Smooth muscle cell (in vitro differentiated cells): ENCODE measurements at regions not wholly inside any gene's neighbourhood (a gene's known extent, or its start where the extent isn't known, plus 50 kb on each side); places are given as distances from the start of the nearest gene placed in this dataset.

ENCODE experiments used
- DNase-seq: peaks from one replicate; lab custom pipeline; 2025; ENCODE audit not compliant: unreplicated experiment; lab: John Stamatoyannopoulos, UW
- H2AFZ ChIP-seq: fragments of 200-600 bp; sonication (generic); 2 replicates; pipeline ENCODE4 v1.6.0; 2016; ENCODE audit warnings: antibody characterized with exemption, low read depth, mild to moderate bottlenecking
- H3F3A ChIP-seq: fragments of 200-600 bp; sonication (generic); 2 replicates; pipeline ENCODE4 v1.6.0; 2017; ENCODE audit warnings: antibody characterized with exemption, low read depth
- H3K27ac ChIP-seq: fragments of 200-600 bp; sonication (generic); 2 replicates; pipeline ENCODE4 v1.5.1; 2016; ENCODE audit warnings: low read depth, mild to moderate bottlenecking
- H3K27me3 ChIP-seq: fragments of 200-600 bp; sonication (generic); 2 replicates; pipeline ENCODE4 v1.6.1; 2016; ENCODE audit warnings: low read depth, mild to moderate bottlenecking
- H3K36me3 ChIP-seq: fragments of 200-600 bp; sonication (generic); 2 replicates; pipeline ENCODE4 v1.5.1; 2016; ENCODE audit warnings: low read depth
- H3K4me1 ChIP-seq: fragments of 200-600 bp; sonication (generic); 2 replicates; pipeline ENCODE4 v1.5.1; 2016; ENCODE audit warnings: low read depth
- H3K4me2 ChIP-seq: fragments of 200-600 bp; sonication (generic); 2 replicates; pipeline ENCODE4 v1.6.0; 2016; ENCODE audit warnings: mild to moderate bottlenecking
- H3K4me3 ChIP-seq: fragments of 200-600 bp; sonication (generic); 2 replicates; pipeline ENCODE4 v1.5.1; 2016; ENCODE audit warnings: mild to moderate bottlenecking
- H3K79me2 ChIP-seq: fragments of 200-600 bp; sonication (generic); 2 replicates; pipeline ENCODE4 v1.6.0; 2016; ENCODE audit warnings: low read depth, mild to moderate bottlenecking
- H3K9ac ChIP-seq: fragments of 200-600 bp; sonication (generic); 2 replicates; pipeline ENCODE4 v1.6.0; 2016; ENCODE audit warnings: low read depth
- H3K9me3 ChIP-seq: fragments of 200-600 bp; sonication (generic); replicated peaks from 2 replicates; pipeline ENCODE4 v1.5.1; 2016; ENCODE audit warnings: low read depth
- H4K20me1 ChIP-seq: fragments of 200-600 bp; sonication (generic); 2 replicates; pipeline ENCODE4 v1.6.0; 2016; ENCODE audit warnings: low read depth
- CTCF ChIP-seq: fragments of 200-600 bp; sonication (generic); IDR thresholded peaks from 2 replicates; pipeline ENCODE4 v1.5.1; 2017; ENCODE audit warnings: borderline replicate concordance, mild to moderate bottlenecking, antibody characterized with exemption; ENCODE audit not compliant: insufficient read depth, poor library complexity, severe bottlenecking
- WGBS: methylation state at CpG from one replicate; pipeline ENCODE4 v1.1.7; 2016; ENCODE audit warnings: low lambda C conversion rate; 5-methylcytosine and 5-hydroxymethylcytosine counted together

DNA sequence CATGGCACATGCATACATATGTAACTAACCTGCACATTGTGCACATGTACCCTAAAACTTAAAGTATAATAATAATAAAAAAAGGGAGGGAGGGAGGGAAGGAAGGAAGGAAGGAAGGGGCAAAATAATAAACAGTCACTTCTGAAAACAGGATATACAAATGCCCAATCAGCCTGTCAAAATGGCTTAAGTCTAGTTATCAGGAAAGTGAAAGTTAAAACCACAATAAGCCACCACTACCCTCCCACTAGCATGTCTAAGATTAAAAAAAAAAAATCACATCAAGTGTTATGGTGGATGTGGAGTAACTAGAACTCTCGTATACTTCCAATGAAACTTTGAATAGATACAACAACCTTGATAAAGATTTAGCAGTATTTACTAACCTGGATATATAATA is 145.6 kb upstream of the GMNC start:
- DNase-seq = no peak
- Histone ChIP-seq H3F3A (no peaks in the 10 kb centered on the region), H4K20me1 (no peaks in the 10 kb centered on the region), H3K36me3 (no peaks in the 10 kb centered on the region), H2AFZ (no peak overlapping the region), H3K9me3 (no peaks in the 10 kb centered on the region), H3K4me1 (peaks cover 7% of the 10 kb centered on the region), H3K79me2 (no peaks in the 10 kb centered on the region), H3K4me3 (no peak overlapping the region), H3K9ac (no peak overlapping the region), H3K27me3 (no peaks in the 10 kb centered on the region), H3K27ac (no peak overlapping the region), H3K4me2 (no peak overlapping the region)
- WGBS = 86% methylated on average over 1 of the region's 1 CpG
- no peak for TF ChIP-seq CTCF

GRCh38 chr3:191005790-191006189 is 143.3 kb upstream of the GMNC start:
- no peak overlapping the region for H3K27ac ChIP-seq
- TF ChIP-seq CTCF = no peak
- H3K4me3 ChIP-seq = no peak overlapping the region
- H4K20me1 ChIP-seq = no peaks in the 10 kb centered on the region
- H2AFZ ChIP-seq = no peak overlapping the region
- H3K36me3 ChIP-seq = no peaks in the 10 kb centered on the region
- H3K4me2 ChIP-seq = no peak overlapping the region
- H3K79me2 ChIP-seq = no peaks in the 10 kb centered on the region
- H3K9ac ChIP-seq = no peak overlapping the region
- peaks cover 7% of the 10 kb centered on the region for H3K4me1 ChIP-seq
- no peak for DNase-seq
- H3F3A ChIP-seq = no peaks in the 10 kb centered on the region
- no peaks in the 10 kb centered on the region for H3K27me3 ChIP-seq
- 80% methylated on average over 3 of the region's 3 CpGs for WGBS
- no peaks in the 10 kb centered on the region for H3K9me3 ChIP-seq

DNA sequence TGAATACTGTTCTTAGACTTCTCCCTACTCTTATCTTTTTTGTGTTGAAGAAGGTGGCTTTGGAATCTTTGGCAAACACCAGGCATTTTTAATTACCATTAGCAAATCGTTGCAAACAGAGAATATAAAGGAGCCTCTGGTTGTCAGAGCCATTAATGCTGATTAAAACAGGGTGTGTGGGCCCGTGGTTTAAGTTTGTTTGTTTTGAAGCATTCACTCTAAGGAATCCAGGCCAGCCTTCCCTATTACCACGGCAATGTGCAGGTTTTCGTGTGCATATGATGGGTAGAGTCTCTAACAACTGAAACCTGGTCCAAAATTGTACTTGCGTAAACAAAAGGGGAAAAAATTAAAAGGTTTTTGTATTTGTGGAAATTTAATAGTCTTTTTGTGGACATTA is 141.2 kb upstream of the GMNC start:
- no peak for DNase-seq
- Histone ChIP-seq H3K79me2 (no peaks in the 10 kb centered on the region), H3K4me1 (peaks cover 7% of the 10 kb centered on the region), H3K4me3 (no peak overlapping the region), H3K9ac (no peak overlapping the region), H3K4me2 (no peak overlapping the region), H3K27ac (no peak overlapping the region), H3K27me3 (no peaks in the 10 kb centered on the region), H3K9me3 (no peaks in the 10 kb centered on the region), H3F3A (no peaks in the 10 kb centered on the region), H2AFZ (no peak overlapping the region), H3K36me3 (no peaks in the 10 kb centered on the region), H4K20me1 (no peaks in the 10 kb centered on the region)
- TF ChIP-seq CTCF = no peak
- WGBS = 60% methylated on average over 5 of the region's 5 CpGs

GRCh38 chr3:190996181-190996775 is 133.8 kb upstream of the GMNC start:
- no peak for TF ChIP-seq CTCF
- H3K4me1 ChIP-seq = no peaks in the 10 kb centered on the region
- H3F3A ChIP-seq = no peaks in the 10 kb centered on the region
- H3K27ac ChIP-seq = no peak overlapping the region
- no peak for DNase-seq
- no peaks in the 10 kb centered on the region for H3K36me3 ChIP-seq
- no peaks in the 10 kb centered on the region for H3K9me3 ChIP-seq
- H3K79me2 ChIP-seq = no peaks in the 10 kb centered on the region
- no peaks in the 10 kb centered on the region for H4K20me1 ChIP-seq
- H3K4me2 ChIP-seq = no peak overlapping the region
- H3K9ac ChIP-seq = no peak overlapping the region
- WGBS = 55% methylated on average over 3 of the region's 3 CpGs
- no peaks in the 10 kb centered on the region for H3K27me3 ChIP-seq
- H3K4me3 ChIP-seq = no peak overlapping the region
- no peak overlapping the region for H2AFZ ChIP-seq
